ENCODE measurements at regions not wholly inside any gene's neighbourhood (a gene's known extent, or its start where the extent isn't known, plus 50 kb on each side); places are given as distances from the start of the nearest gene placed in this dataset.

- no peak for TF ChIP-seq CTCF (IDR thresholded peaks at IDR 0.05)
- TF ChIP-seq POLR2A (IDR thresholded peaks at IDR 0.05), result no peak
Measured at GRCh38 chr1:5495596-5496410, 496.4 kb downstream of the NPHP4 start.
